ENCODE measurements at regions not wholly inside any gene's neighbourhood (a gene's known extent, or its start where the extent isn't known, plus 50 kb on each side); places are given as distances from the start of the nearest gene placed in this dataset.

DNA sequence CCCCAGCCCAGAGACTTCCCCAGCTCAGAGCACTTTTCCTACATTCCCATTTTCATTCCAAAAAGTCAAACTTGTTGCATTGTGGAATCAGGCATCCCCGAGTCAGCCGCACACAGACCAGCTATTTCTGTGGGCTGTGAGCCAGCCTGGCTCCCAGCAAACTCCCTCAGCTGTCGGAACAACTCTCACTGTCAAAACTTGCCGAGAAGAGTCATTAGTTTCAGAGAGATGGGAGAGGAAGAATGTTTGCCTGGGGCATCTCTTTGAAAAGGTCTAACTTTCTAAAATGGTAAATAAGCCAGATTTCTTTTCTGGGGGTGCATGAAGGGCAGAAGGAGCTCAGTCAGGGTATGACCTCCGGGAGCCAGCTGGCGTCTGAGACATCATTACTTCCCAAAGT lies 280.0 kb downstream of the TMEM114 start:
- TF ChIP-seq, protein P1, sequence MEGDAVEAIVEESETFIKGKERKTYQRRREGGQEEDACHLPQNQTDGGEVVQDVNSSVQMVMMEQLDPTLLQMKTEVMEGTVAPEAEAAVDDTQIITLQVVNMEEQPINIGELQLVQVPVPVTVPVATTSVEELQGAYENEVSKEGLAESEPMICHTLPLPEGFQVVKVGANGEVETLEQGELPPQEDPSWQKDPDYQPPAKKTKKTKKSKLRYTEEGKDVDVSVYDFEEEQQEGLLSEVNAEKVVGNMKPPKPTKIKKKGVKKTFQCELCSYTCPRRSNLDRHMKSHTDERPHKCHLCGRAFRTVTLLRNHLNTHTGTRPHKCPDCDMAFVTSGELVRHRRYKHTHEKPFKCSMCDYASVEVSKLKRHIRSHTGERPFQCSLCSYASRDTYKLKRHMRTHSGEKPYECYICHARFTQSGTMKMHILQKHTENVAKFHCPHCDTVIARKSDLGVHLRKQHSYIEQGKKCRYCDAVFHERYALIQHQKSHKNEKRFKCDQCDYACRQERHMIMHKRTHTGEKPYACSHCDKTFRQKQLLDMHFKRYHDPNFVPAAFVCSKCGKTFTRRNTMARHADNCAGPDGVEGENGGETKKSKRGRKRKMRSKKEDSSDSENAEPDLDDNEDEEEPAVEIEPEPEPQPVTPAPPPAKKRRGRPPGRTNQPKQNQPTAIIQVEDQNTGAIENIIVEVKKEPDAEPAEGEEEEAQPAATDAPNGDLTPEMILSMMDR (IDR thresholded peaks at IDR 0.05 in 2 of 3, conservative IDR thresholded peaks at IDR 0.05 in 1 of 3; ENCODE audit: borderline replicate concordance in 1 of 3, insufficient read depth in 1 of 3, low read depth in 2 of 3, low read length in 2 of 3): no peak
- TF ChIP-seq EZH2 (IDR thresholded peaks at IDR 0.05) (no peak), ELF1 (IDR thresholded peaks at IDR 0.05; ENCODE audit: borderline replicate concordance, low read depth) (no peak), POLR2A (IDR thresholded peaks at IDR 0.05; ENCODE audit: borderline replicate concordance, extremely low read depth, insufficient read depth, insufficient read length) (no peak), YY1 (IDR thresholded peaks at IDR 0.05; ENCODE audit: extremely low read depth, insufficient replicate concordance, low read depth, low read length) (no peak), SIN3A (IDR thresholded peaks at IDR 0.05; ENCODE audit: low read depth) (no peak), RAD21 (IDR thresholded peaks at IDR 0.05; ENCODE audit: low read depth) (no peak)
- TF ChIP-seq, protein P2, sequence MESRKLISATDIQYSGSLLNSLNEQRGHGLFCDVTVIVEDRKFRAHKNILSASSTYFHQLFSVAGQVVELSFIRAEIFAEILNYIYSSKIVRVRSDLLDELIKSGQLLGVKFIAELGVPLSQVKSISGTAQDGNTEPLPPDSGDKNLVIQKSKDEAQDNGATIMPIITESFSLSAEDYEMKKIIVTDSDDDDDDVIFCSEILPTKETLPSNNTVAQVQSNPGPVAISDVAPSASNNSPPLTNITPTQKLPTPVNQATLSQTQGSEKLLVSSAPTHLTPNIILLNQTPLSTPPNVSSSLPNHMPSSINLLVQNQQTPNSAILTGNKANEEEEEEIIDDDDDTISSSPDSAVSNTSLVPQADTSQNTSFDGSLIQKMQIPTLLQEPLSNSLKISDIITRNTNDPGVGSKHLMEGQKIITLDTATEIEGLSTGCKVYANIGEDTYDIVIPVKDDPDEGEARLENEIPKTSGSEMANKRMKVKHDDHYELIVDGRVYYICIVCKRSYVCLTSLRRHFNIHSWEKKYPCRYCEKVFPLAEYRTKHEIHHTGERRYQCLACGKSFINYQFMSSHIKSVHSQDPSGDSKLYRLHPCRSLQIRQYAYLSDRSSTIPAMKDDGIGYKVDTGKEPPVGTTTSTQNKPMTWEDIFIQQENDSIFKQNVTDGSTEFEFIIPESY (IDR thresholded peaks at IDR 0.05; ENCODE audit: extremely low read depth, insufficient replicate concordance, low read length): no peak

All from HCT116 (cell line).